ENCODE measurements at regions not wholly inside any gene's neighbourhood (a gene's known extent, or its start where the extent isn't known, plus 50 kb on each side); places are given as distances from the start of the nearest gene placed in this dataset.

DNA sequence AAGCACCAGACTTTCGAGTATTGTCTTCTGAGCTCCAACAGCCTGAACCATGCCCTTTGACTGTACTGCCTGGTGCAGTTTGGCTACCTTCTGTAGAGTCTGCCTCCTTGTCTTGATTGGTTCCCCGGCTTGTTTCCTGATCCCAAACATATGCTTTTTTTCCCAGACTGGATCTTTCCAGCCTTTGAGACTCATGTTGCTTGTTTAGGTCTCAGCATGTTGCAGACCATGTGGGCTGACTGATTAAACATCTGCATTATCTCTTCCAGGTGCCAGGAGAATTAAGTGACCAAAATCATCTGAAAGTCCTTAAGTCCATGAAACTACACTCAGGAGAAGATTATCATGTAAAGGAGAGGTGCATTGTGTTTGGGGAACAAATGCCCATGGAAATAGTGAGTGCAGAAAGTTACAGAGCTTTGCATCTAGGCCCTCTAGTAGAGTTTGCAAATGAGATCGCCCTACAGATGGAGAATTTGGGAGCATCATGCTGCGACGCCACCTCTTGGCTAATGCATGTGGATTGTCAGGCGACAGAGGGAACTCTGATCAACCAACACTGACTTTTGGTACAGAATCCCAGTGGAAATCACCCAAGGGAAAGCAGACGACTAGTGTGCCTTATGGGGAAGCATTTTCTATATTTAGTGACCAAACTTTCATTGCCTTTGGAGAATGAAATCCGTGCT is 188.8 kb downstream of the BLID start:
- no peak overlapping the region for H3K4me3 ChIP-seq
- H3K9me2 ChIP-seq (replicated peaks; ENCODE audit: insufficient read depth), result no peaks in the 10 kb centered on the region
- DNase-seq (ENCODE audit: low spot score), result no peak
- TF ChIP-seq EZH2 (IDR thresholded peaks at IDR 0.05; ENCODE audit: borderline replicate concordance) (no peak), CTCF (IDR thresholded peaks at IDR 0.05; ENCODE audit: poor library complexity) (no peak), EZH2phosphoT487 (IDR thresholded peaks at IDR 0.05; ENCODE audit: low read depth, severe bottlenecking, unreplicated experiment) (no peak)
- WGBS (ENCODE audit: low lambda C conversion rate, missing lambda C conversion rate), result 78% methylated on average over 8 of the region's 8 CpGs
- no peaks in the 10 kb centered on the region for H3K36me3 ChIP-seq (replicated peaks; ENCODE audit: insufficient read depth, low read depth)
- no peaks in the 10 kb centered on the region for H3K9me3 ChIP-seq (ENCODE audit: low read depth)
- no peaks in the 10 kb centered on the region for H3K27me3 ChIP-seq
- no peak overlapping the region for H3K4me2 ChIP-seq
- no peak overlapping the region for H3K27ac ChIP-seq
- H4K20me1 ChIP-seq (ENCODE audit: insufficient read depth, poor library complexity, severe bottlenecking), result no peaks in the 10 kb centered on the region
- H3K4me1 ChIP-seq (ENCODE audit: insufficient read depth), result peaks cover 30% of the 10 kb centered on the region
- no peak overlapping the region for H2AFZ ChIP-seq
- no peaks in the 10 kb centered on the region for H3K79me2 ChIP-seq

DNA sequence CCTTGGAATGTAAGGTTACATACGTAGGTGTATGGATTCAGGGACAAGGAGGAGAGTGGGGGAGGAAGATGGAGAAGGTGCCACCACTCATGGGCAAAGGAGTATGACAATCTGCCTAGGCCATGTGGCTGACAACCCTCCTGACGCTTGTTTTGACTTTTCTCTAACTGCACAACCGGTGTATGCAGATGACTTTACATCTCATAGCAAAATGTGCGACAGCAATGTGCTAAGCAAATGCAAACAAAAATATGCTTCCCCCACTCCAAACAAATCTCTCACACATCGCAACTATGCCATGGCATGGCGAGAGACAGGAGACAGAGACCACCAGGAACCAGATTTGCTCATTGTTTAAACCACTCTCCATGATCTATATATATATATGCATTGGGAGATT is 191.8 kb downstream of the BLID start:
- 91% methylated on average over 6 of the region's 6 CpGs for WGBS (ENCODE audit: low lambda C conversion rate, missing lambda C conversion rate)
- Histone ChIP-seq H3K36me3 (replicated peaks; ENCODE audit: insufficient read depth, low read depth) (no peaks in the 10 kb centered on the region), H3K9me2 (replicated peaks; ENCODE audit: insufficient read depth) (no peaks in the 10 kb centered on the region)

GRCh38 chr11:121917482-121917881 is 198.5 kb downstream of the BLID start:
- no peaks in the 10 kb centered on the region for H3K27me3 ChIP-seq
- no peaks in the 10 kb centered on the region for H4K20me1 ChIP-seq (ENCODE audit: insufficient read depth, poor library complexity, severe bottlenecking)
- H3K27ac ChIP-seq, result no peak overlapping the region
- H3K9me2 ChIP-seq (replicated peaks; ENCODE audit: insufficient read depth), result no peaks in the 10 kb centered on the region
- H3K4me1 ChIP-seq (ENCODE audit: insufficient read depth), result no peaks in the 10 kb centered on the region
- H3K79me2 ChIP-seq, result no peaks in the 10 kb centered on the region
- no peak for TF ChIP-seq CTCF (IDR thresholded peaks at IDR 0.05; ENCODE audit: poor library complexity)
- no peak for TF ChIP-seq EZH2phosphoT487 (IDR thresholded peaks at IDR 0.05; ENCODE audit: low read depth, severe bottlenecking, unreplicated experiment)
- no peak for TF ChIP-seq EZH2 (IDR thresholded peaks at IDR 0.05; ENCODE audit: borderline replicate concordance)
- no peaks in the 10 kb centered on the region for H3K36me3 ChIP-seq (replicated peaks; ENCODE audit: insufficient read depth, low read depth)
- H3K4me3 ChIP-seq, result no peak overlapping the region
- no peak for DNase-seq (ENCODE audit: low spot score)
- 70% methylated on average over 1 of the region's 1 CpG for WGBS (ENCODE audit: low lambda C conversion rate, missing lambda C conversion rate)
- no peak overlapping the region for H3K4me2 ChIP-seq
- no peaks in the 10 kb centered on the region for H3K9me3 ChIP-seq (ENCODE audit: low read depth)
- no peak overlapping the region for H2AFZ ChIP-seq

More for the DNA sequence above, 191.8 kb downstream of the BLID start:
- Histone ChIP-seq H3K27me3 (no peaks in the 10 kb centered on the region), H2AFZ (no peak overlapping the region), H4K20me1 (ENCODE audit: insufficient read depth, poor library complexity, severe bottlenecking) (no peaks in the 10 kb centered on the region), H3K4me2 (no peak overlapping the region), H3K9me3 (ENCODE audit: low read depth) (no peaks in the 10 kb centered on the region), H3K4me1 (ENCODE audit: insufficient read depth) (peaks cover 7% of the 10 kb centered on the region), H3K27ac (no peak overlapping the region), H3K79me2 (no peaks in the 10 kb centered on the region), H3K4me3 (no peak overlapping the region)
- DNase-seq (ENCODE audit: low spot score), result no peak
- TF ChIP-seq EZH2phosphoT487 (IDR thresholded peaks at IDR 0.05; ENCODE audit: low read depth, severe bottlenecking, unreplicated experiment), result no peak
- TF ChIP-seq CTCF (IDR thresholded peaks at IDR 0.05; ENCODE audit: poor library complexity), result no peak
- no peak for TF ChIP-seq EZH2 (IDR thresholded peaks at IDR 0.05; ENCODE audit: borderline replicate concordance)

Data from hepatocyte (in vitro differentiated cells).